ENCODE measurements at regions not wholly inside any gene's neighbourhood (a gene's known extent, or its start where the extent isn't known, plus 50 kb on each side); places are given as distances from the start of the nearest gene placed in this dataset.
"Not testable (repeated sequence)": the region's sequence is repeated elsewhere in the genome, so short reads cannot be mapped to it uniquely, and the experiment has no call there.

- in situ Hi-C loops (cut with HindIII; ENCODE audit: low pct_unique_long_range_greater_than_20kb, low sequenced_read_pairs) = no loop called here
- no peak for DNase-seq (ENCODE audit: low read depth, low spot score)
Measured at GRCh38 chr3:191968299-191968698, 507.3 kb downstream of the PYDC2 start.

- in situ Hi-C loops (cut with HindIII; ENCODE audit: low pct_unique_long_range_greater_than_20kb, low sequenced_read_pairs) = no loop called here
- DNase-seq (ENCODE audit: low read depth, low spot score) = no peak
Measured at GRCh38 chr3:191972714-191973398, 511.9 kb downstream of the PYDC2 start.

GRCh38 chr3:191973820-191974219 is 512.9 kb downstream of the PYDC2 start:
- in situ Hi-C loops (cut with HindIII; ENCODE audit: low pct_unique_long_range_greater_than_20kb, low sequenced_read_pairs) = no loop called here
- DNase-seq (ENCODE audit: low read depth, low spot score) = no peak

GRCh38 chr3:191975936-191976335 is 515.0 kb downstream of the PYDC2 start:
- DNase-seq (ENCODE audit: low read depth, low spot score) = no peak
- in situ Hi-C loops (cut with HindIII; ENCODE audit: low pct_unique_long_range_greater_than_20kb, low sequenced_read_pairs) = no loop called here

- in situ Hi-C loops (cut with HindIII; ENCODE audit: low pct_unique_long_range_greater_than_20kb, low sequenced_read_pairs) = no loop called here
- DNase-seq (ENCODE audit: low read depth, low spot score) = no peak
Measured at GRCh38 chr3:191980443-191980842, 519.5 kb downstream of the PYDC2 start.

GRCh38 chr3:191982481-191982880 is 521.5 kb downstream of the PYDC2 start:
- no peak for DNase-seq (ENCODE audit: low read depth, low spot score)
- in situ Hi-C loops (cut with HindIII; ENCODE audit: low pct_unique_long_range_greater_than_20kb, low sequenced_read_pairs) = no loop called here

GRCh38 chr3:191985691-191986090 is 524.7 kb downstream of the PYDC2 start:
- no peak for DNase-seq (ENCODE audit: low read depth, low spot score)
- in situ Hi-C loops (cut with HindIII; ENCODE audit: low pct_unique_long_range_greater_than_20kb, low sequenced_read_pairs) = no loop called here

GRCh38 chr3:191987831-191988350 is 526.9 kb downstream of the PYDC2 start:
- DNase-seq (ENCODE audit: low read depth, low spot score) = no peak
- in situ Hi-C loops (cut with HindIII; ENCODE audit: low pct_unique_long_range_greater_than_20kb, low sequenced_read_pairs) = no loop called here

GRCh38 chr3:191993952-191994351 is 533.0 kb downstream of the PYDC2 start:
- in situ Hi-C loops (cut with HindIII; ENCODE audit: low pct_unique_long_range_greater_than_20kb, low sequenced_read_pairs); DNase-seq (ENCODE audit: low read depth, low spot score): not testable (repeated sequence)

GRCh38 chr3:191997093-191997492 is 536.1 kb downstream of the PYDC2 start:
- DNase-seq (ENCODE audit: low read depth, low spot score) = no peak
- in situ Hi-C loops (cut with HindIII; ENCODE audit: low pct_unique_long_range_greater_than_20kb, low sequenced_read_pairs) = no loop called here

GRCh38 chr3:191997579-191998268 is 536.8 kb downstream of the PYDC2 start:
- no peak for DNase-seq (ENCODE audit: low read depth, low spot score)
- in situ Hi-C loops (cut with HindIII; ENCODE audit: low pct_unique_long_range_greater_than_20kb, low sequenced_read_pairs) = no loop called here

- in situ Hi-C loops (cut with HindIII; ENCODE audit: low pct_unique_long_range_greater_than_20kb, low sequenced_read_pairs) = no loop called here
- no peak for DNase-seq (ENCODE audit: low read depth, low spot score)
Measured at GRCh38 chr3:192001218-192001617, 540.3 kb downstream of the PYDC2 start.

- in situ Hi-C loops (cut with HindIII; ENCODE audit: low pct_unique_long_range_greater_than_20kb, low sequenced_read_pairs) = no loop called here
- DNase-seq (ENCODE audit: low read depth, low spot score) = peak; percentile 19
Measured at GRCh38 chr3:192005989-192006388, 545.0 kb downstream of the PYDC2 start.

- in situ Hi-C loops (cut with HindIII; ENCODE audit: low pct_unique_long_range_greater_than_20kb, low sequenced_read_pairs) = no loop called here
- DNase-seq (ENCODE audit: low read depth, low spot score) = no peak
Measured at GRCh38 chr3:192009903-192010302, 548.9 kb downstream of the PYDC2 start.

GRCh38 chr3:192010490-192010889 is 549.5 kb downstream of the PYDC2 start:
- in situ Hi-C loops (cut with HindIII; ENCODE audit: low pct_unique_long_range_greater_than_20kb, low sequenced_read_pairs) = no loop called here
- DNase-seq (ENCODE audit: low read depth, low spot score) = no peak

- in situ Hi-C loops (cut with HindIII; ENCODE audit: low pct_unique_long_range_greater_than_20kb, low sequenced_read_pairs) = no loop called here
- DNase-seq (ENCODE audit: low read depth, low spot score) = no peak
Measured at GRCh38 chr3:192011137-192011536, 550.2 kb downstream of the PYDC2 start.

- no peak for DNase-seq (ENCODE audit: low read depth, low spot score)
- in situ Hi-C loops (cut with HindIII; ENCODE audit: low pct_unique_long_range_greater_than_20kb, low sequenced_read_pairs) = no loop called here
Measured at GRCh38 chr3:192013110-192013509, 552.1 kb downstream of the PYDC2 start.

- in situ Hi-C loops (cut with HindIII; ENCODE audit: low pct_unique_long_range_greater_than_20kb, low sequenced_read_pairs) = no loop called here
- no peak for DNase-seq (ENCODE audit: low read depth, low spot score)
Measured at GRCh38 chr3:192022412-192022811, 561.4 kb downstream of the PYDC2 start.

- no peak for DNase-seq (ENCODE audit: low read depth, low spot score)
- in situ Hi-C loops (cut with HindIII; ENCODE audit: low pct_unique_long_range_greater_than_20kb, low sequenced_read_pairs) = no loop called here
Measured at GRCh38 chr3:192024751-192025150, 563.8 kb downstream of the PYDC2 start.
